Endodermal cell (in vitro differentiated cells): ENCODE measurements at regions not wholly inside any gene's neighbourhood (a gene's known extent, or its start where the extent isn't known, plus 50 kb on each side); places are given as distances from the start of the nearest gene placed in this dataset.

Source experiments
- DNase-seq: peaks from one replicate; pipeline ENCODE4 v3.0.0-alpha.2; 2017
- H3K27ac ChIP-seq: 2 replicates; pipeline ENCODE4 v1.5.1; 2013; ENCODE audit warnings: mild to moderate bottlenecking, low read depth, low read length, moderate library complexity
- H3K27me3 ChIP-seq: 2 replicates; pipeline ENCODE4 v1.6.1; 2013; ENCODE audit warnings: mild to moderate bottlenecking, low read length, moderate library complexity; ENCODE audit not compliant: insufficient read depth, control insufficient read depth, poor library complexity, severe bottlenecking
- H3K36me3 ChIP-seq: 2 replicates; pipeline ENCODE4 v1.7.0; 2013; ENCODE audit warnings: mild to moderate bottlenecking, low read length, moderate library complexity; ENCODE audit not compliant: control insufficient read depth, insufficient read depth
- H3K4me1 ChIP-seq: one replicate; pipeline ENCODE4 v1.7.0; 2013; ENCODE audit warnings: low read length; ENCODE audit not compliant: control insufficient read depth, insufficient read depth
- H3K4me3 ChIP-seq: 2 replicates; pipeline ENCODE4 v1.5.1; 2013; ENCODE audit warnings: mild to moderate bottlenecking, low read length, moderate library complexity
- H3K9ac ChIP-seq: 2 replicates; pipeline ENCODE4 v1.6.1; 2013; ENCODE audit warnings: mild to moderate bottlenecking, low read length, moderate library complexity; ENCODE audit not compliant: poor library complexity, severe bottlenecking; ENCODE audit errors: extremely low read depth
- H3K9me3 ChIP-seq: 2 replicates; pipeline ENCODE4 v1.6.1; 2013; ENCODE audit warnings: mild to moderate bottlenecking, low read length, moderate library complexity; ENCODE audit not compliant: control insufficient read depth
- H3K27ac Mint-ChIP-seq: 2 replicates; pipeline ENCODE4 v1.8.0; 2020; ENCODE audit warnings: mixed read lengths
- H3K27me3 Mint-ChIP-seq: 2 replicates; pipeline ENCODE4 v1.8.0; 2021; ENCODE audit warnings: mild to moderate bottlenecking, mixed read lengths; ENCODE audit not compliant: insufficient read depth
- H3K36me3 Mint-ChIP-seq: 2 replicates; pipeline ENCODE4 v1.8.0; 2020; ENCODE audit warnings: low read depth, mixed read lengths
- H3K4me1 Mint-ChIP-seq: 2 replicates; pipeline ENCODE4 v1.8.0; 2020; ENCODE audit warnings: mixed read lengths
- H3K4me3 Mint-ChIP-seq: 2 replicates; pipeline ENCODE4 v1.8.0; 2020; ENCODE audit warnings: mild to moderate bottlenecking, moderate library complexity, mixed read lengths
- H3K9me3 Mint-ChIP-seq: 2 replicates; pipeline ENCODE4 v1.8.0; 2020; ENCODE audit warnings: mild to moderate bottlenecking, mixed read lengths
- WGBS, 2 experiments: methylation state at CpG; one replicate each; pipeline versions ENCODE4 v1.1.5 to v1.1.7; 2013; ENCODE audit warnings: missing lambda C conversion rate in 2 of 2, mixed read lengths in 1 of 2; ENCODE audit not compliant: insufficient coverage in 1 of 2, insufficient read length in 1 of 2; 5-methylcytosine and 5-hydroxymethylcytosine counted together
- TF ChIP-seq, protein P1 (sequence below): fragments of 200-600 bp; sonication (generic); conservative IDR thresholded peaks from 2 replicates; pipeline ENCODE4 v1.5.0; 2021; ENCODE audit warnings: antibody characterized with exemption, mild to moderate bottlenecking

DNA sequence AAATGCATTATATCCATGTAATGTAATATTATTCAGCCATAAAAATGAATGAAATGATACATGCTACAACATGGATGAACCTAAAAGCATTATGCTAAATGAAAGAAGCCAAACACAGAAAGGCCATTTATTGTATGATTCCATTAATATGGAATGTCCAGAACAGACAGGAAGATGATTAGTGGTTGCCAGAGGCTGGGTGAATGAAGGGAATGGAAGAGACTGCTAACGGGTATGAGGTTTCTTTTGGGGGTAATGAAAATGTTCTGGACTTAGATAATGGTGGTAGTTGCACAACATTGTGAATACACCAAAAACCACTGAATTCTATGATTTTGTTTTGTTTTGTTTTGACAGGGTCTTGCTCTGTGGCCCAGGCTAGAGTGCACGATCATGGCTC, 61.6 kb upstream of the MAP4 start:
- Mint-ChIP-seq H3K27me3 (no peaks in the 10 kb centered on the region), H3K27ac (no peak overlapping the region), H3K4me3 (no peak overlapping the region), H3K9me3 (no peaks in the 10 kb centered on the region), H3K36me3 (peaks cover 35% of the 10 kb centered on the region), H3K4me1 (no peaks in the 10 kb centered on the region)
- H3K36me3 ChIP-seq, result peaks cover 51% of the 10 kb centered on the region
- H3K9me3 ChIP-seq, result no peaks in the 10 kb centered on the region
- no peak overlapping the region for H3K4me3 ChIP-seq
- TF ChIP-seq, protein P1, sequence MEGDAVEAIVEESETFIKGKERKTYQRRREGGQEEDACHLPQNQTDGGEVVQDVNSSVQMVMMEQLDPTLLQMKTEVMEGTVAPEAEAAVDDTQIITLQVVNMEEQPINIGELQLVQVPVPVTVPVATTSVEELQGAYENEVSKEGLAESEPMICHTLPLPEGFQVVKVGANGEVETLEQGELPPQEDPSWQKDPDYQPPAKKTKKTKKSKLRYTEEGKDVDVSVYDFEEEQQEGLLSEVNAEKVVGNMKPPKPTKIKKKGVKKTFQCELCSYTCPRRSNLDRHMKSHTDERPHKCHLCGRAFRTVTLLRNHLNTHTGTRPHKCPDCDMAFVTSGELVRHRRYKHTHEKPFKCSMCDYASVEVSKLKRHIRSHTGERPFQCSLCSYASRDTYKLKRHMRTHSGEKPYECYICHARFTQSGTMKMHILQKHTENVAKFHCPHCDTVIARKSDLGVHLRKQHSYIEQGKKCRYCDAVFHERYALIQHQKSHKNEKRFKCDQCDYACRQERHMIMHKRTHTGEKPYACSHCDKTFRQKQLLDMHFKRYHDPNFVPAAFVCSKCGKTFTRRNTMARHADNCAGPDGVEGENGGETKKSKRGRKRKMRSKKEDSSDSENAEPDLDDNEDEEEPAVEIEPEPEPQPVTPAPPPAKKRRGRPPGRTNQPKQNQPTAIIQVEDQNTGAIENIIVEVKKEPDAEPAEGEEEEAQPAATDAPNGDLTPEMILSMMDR, result no peak
- no peak for DNase-seq
- no peaks in the 10 kb centered on the region for H3K4me1 ChIP-seq
- 89 to 100% methylated on average over 1 to 2 of the region's 2 CpGs for WGBS, 2 experiments
- no peaks in the 10 kb centered on the region for H3K27me3 ChIP-seq
- no peak overlapping the region for H3K27ac ChIP-seq
- H3K9ac ChIP-seq, result no peak overlapping the region

DNA sequence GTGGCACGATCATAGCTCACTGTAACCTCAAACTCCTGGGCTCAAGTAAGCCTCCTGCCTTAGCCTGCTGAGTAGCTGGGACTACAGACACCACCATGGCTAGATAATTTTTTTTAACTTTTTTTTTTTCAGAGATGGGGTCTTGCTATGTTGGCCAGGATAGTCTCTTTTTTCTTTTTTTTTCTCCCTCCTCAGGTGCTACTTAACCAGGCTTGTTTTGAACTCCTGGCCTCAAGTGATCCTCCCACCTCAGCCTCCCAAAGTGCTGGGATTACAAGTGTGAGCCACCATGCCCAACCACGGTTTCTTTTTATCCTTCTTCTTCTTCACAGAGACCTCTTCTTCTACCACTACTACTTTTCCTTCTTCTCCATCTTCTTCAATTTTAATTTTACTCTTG, 53.8 kb upstream of the MAP4 start:
- Histone ChIP-seq H3K27ac (no peak overlapping the region), H3K9ac (no peak overlapping the region), H3K27me3 (no peaks in the 10 kb centered on the region), H3K9me3 (no peaks in the 10 kb centered on the region), H3K4me3 (no peak overlapping the region), H3K36me3 (peaks cover 34% of the 10 kb centered on the region), H3K4me1 (no peaks in the 10 kb centered on the region)
- Mint-ChIP-seq H3K27me3 (no peaks in the 10 kb centered on the region), H3K4me3 (no peak overlapping the region), H3K27ac (no peak overlapping the region), H3K9me3 (no peaks in the 10 kb centered on the region), H3K4me1 (no peaks in the 10 kb centered on the region), H3K36me3 (peaks cover 38% of the 10 kb centered on the region)
- WGBS, 2 experiments, result 92 to 100% methylated on average over 1 to 2 of the region's 2 CpGs
- DNase-seq, result no peak
- TF ChIP-seq, protein P1, result no peak

- Mint-ChIP-seq H3K27me3 (no peaks in the 10 kb centered on the region), H3K36me3 (peaks cover 37% of the 10 kb centered on the region), H3K4me1 (peaks cover 1% of the 10 kb centered on the region), H3K4me3 (no peak overlapping the region), H3K27ac (no peak overlapping the region), H3K9me3 (no peaks in the 10 kb centered on the region)
- Histone ChIP-seq H3K9me3 (no peaks in the 10 kb centered on the region), H3K27me3 (no peaks in the 10 kb centered on the region), H3K4me1 (no peaks in the 10 kb centered on the region), H3K9ac (no peak overlapping the region), H3K4me3 (no peak overlapping the region), H3K36me3 (peaks cover 38% of the 10 kb centered on the region), H3K27ac (no peak overlapping the region)
- no peak for DNase-seq
- TF ChIP-seq, protein P1, result no peak
These were observed 53.1 kb upstream of the MAP4 start for GRCh38 chr3:48069339-48069738.
